ENCODE measurements at regions not wholly inside any gene's neighbourhood (a gene's known extent, or its start where the extent isn't known, plus 50 kb on each side); places are given as distances from the start of the nearest gene placed in this dataset.

DNA sequence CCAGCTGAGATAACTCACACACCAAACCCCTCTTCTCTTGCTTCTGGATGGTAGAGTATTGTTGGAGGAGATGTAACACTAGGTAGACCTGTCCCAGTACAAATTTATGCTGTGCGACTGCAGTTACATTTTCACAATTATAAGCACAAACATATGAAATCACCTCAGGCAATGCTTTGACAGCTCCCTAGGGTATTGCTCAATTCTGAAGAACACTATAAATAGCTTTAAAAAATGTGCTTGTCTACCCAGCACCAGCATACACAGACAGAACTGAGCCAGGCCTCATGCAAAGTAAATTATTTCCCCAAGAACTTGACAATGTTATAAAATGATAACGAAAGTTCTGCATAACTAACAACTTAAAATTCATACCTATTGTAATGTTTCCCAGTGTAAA, 1999.1 kb upstream of the ADGRL3 start:
- TF ChIP-seq, protein P1, sequence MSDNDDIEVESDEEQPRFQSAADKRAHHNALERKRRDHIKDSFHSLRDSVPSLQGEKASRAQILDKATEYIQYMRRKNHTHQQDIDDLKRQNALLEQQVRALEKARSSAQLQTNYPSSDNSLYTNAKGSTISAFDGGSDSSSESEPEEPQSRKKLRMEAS (CRISPR knock-in tag; IDR thresholded peaks at IDR 0.05) = no peak
- no peak for TF ChIP-seq ZNF423 (CRISPR knock-in tag; IDR thresholded peaks at IDR 0.05)
- TF ChIP-seq, protein P2, sequence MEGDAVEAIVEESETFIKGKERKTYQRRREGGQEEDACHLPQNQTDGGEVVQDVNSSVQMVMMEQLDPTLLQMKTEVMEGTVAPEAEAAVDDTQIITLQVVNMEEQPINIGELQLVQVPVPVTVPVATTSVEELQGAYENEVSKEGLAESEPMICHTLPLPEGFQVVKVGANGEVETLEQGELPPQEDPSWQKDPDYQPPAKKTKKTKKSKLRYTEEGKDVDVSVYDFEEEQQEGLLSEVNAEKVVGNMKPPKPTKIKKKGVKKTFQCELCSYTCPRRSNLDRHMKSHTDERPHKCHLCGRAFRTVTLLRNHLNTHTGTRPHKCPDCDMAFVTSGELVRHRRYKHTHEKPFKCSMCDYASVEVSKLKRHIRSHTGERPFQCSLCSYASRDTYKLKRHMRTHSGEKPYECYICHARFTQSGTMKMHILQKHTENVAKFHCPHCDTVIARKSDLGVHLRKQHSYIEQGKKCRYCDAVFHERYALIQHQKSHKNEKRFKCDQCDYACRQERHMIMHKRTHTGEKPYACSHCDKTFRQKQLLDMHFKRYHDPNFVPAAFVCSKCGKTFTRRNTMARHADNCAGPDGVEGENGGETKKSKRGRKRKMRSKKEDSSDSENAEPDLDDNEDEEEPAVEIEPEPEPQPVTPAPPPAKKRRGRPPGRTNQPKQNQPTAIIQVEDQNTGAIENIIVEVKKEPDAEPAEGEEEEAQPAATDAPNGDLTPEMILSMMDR (IDR thresholded peaks at IDR 0.05) = no peak
- TF ChIP-seq, protein P3, sequence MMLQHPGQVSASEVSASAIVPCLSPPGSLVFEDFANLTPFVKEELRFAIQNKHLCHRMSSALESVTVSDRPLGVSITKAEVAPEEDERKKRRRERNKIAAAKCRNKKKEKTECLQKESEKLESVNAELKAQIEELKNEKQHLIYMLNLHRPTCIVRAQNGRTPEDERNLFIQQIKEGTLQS (CRISPR knock-in tag; conservative IDR thresholded peaks at IDR 0.05) = no peak
- TF ChIP-seq JUN (CRISPR knock-in tag; IDR thresholded peaks at IDR 0.05) = no peak
- TF ChIP-seq ZNF396 (CRISPR knock-in tag; IDR thresholded peaks at IDR 0.05; ENCODE audit: borderline replicate concordance) = no peak
- TF ChIP-seq, protein P4, sequence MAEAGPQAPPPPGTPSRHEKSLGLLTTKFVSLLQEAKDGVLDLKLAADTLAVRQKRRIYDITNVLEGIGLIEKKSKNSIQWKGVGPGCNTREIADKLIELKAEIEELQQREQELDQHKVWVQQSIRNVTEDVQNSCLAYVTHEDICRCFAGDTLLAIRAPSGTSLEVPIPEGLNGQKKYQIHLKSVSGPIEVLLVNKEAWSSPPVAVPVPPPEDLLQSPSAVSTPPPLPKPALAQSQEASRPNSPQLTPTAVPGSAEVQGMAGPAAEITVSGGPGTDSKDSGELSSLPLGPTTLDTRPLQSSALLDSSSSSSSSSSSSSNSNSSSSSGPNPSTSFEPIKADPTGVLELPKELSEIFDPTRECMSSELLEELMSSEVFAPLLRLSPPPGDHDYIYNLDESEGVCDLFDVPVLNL (CRISPR knock-in tag; IDR thresholded peaks at IDR 0.05; ENCODE audit: borderline replicate concordance, low read depth) = no peak

Measured in WTC11 (cell line).